Spleen (tissue), 7 donors: ENCODE measurements at regions not wholly inside any gene's neighbourhood (a gene's known extent, or its start where the extent isn't known, plus 50 kb on each side); places are given as distances from the start of the nearest gene placed in this dataset.

Source experiments
- POLR2A ChIP-seq, 3 donors: fragments of 450-650 bp; IDR thresholded peaks; one replicate each; pipeline ENCODE4 v1.5.1; 2017; ENCODE audit warnings: antibody characterized with exemption in 3 of 3, mild to moderate bottlenecking in 1 of 3
- POLR2AphosphoS5 ChIP-seq, 3 donors: sonication (generic); formaldehyde crosslinking; IDR thresholded peaks; one replicate each; pipeline ENCODE4 v1.5.1; 2017; ENCODE audit warnings: antibody characterized with exemption in 3 of 3
- TF ChIP-seq, protein P1 (sequence below), 11 experiments: fragments of 200-600 bp in 7 of 11; fragments of 450-650 bp in 4 of 11; sonication (generic) in 4 of 11; IDR thresholded peaks in 8 of 11; conservative IDR thresholded peaks in 3 of 11; 1 replicate in 7 of 11; 2 replicates in 4 of 11; pipeline versions ENCODE4 v1.4.0 to v1.8.0; 2016 to 2021; ENCODE audit warnings: antibody characterized with exemption in 11 of 11, inconsistent platforms in 4 of 11, mild to moderate bottlenecking in 1 of 11
- donor health status: DM: no; HTN: no; CAD: no; lungs with moderate emphysema.
- donor health status: DM: no; HTN: no; CAD: no.
- donor health status: DM: no; HTN: no; CAD: no.

GRCh38 chr3:139248593-139249255 lies 95.1 kb upstream of the MRPS22 start:
- TF ChIP-seq, protein P1, sequence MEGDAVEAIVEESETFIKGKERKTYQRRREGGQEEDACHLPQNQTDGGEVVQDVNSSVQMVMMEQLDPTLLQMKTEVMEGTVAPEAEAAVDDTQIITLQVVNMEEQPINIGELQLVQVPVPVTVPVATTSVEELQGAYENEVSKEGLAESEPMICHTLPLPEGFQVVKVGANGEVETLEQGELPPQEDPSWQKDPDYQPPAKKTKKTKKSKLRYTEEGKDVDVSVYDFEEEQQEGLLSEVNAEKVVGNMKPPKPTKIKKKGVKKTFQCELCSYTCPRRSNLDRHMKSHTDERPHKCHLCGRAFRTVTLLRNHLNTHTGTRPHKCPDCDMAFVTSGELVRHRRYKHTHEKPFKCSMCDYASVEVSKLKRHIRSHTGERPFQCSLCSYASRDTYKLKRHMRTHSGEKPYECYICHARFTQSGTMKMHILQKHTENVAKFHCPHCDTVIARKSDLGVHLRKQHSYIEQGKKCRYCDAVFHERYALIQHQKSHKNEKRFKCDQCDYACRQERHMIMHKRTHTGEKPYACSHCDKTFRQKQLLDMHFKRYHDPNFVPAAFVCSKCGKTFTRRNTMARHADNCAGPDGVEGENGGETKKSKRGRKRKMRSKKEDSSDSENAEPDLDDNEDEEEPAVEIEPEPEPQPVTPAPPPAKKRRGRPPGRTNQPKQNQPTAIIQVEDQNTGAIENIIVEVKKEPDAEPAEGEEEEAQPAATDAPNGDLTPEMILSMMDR (IDR thresholded peaks at IDR 0.05 in 8 of 11, conservative IDR thresholded peaks at IDR 0.05 in 3 of 11), result no peak
- TF ChIP-seq POLR2AphosphoS5 (IDR thresholded peaks at IDR 0.05) (no peak), POLR2A (IDR thresholded peaks at IDR 0.05) (no peak)
